ENCODE measurements at regions not wholly inside any gene's neighbourhood (a gene's known extent, or its start where the extent isn't known, plus 50 kb on each side); places are given as distances from the start of the nearest gene placed in this dataset.
"Not testable (repeated sequence)": the region's sequence is repeated elsewhere in the genome, so short reads cannot be mapped to it uniquely, and the experiment has no call there.

DNA sequence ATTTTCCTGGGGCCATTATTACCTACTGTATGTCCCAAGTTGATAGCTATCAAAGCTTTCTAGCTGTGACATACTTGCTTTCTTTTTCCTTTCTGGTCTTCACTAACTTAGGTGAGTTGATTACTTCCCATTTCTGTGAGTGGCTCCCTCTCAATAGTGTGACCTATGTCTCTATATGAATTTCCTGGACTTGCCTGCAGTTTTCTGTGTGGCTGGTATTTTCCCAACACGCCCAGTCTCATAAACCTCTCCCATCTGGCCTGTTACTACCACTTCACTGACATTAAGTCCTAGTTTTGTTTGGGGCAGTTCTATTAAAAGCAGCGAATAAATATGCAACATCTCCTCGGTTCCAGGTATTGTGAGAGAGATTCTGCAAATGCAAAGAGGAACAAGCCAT, 671.2 kb downstream of the SI start:
- TF ChIP-seq, protein P1, sequence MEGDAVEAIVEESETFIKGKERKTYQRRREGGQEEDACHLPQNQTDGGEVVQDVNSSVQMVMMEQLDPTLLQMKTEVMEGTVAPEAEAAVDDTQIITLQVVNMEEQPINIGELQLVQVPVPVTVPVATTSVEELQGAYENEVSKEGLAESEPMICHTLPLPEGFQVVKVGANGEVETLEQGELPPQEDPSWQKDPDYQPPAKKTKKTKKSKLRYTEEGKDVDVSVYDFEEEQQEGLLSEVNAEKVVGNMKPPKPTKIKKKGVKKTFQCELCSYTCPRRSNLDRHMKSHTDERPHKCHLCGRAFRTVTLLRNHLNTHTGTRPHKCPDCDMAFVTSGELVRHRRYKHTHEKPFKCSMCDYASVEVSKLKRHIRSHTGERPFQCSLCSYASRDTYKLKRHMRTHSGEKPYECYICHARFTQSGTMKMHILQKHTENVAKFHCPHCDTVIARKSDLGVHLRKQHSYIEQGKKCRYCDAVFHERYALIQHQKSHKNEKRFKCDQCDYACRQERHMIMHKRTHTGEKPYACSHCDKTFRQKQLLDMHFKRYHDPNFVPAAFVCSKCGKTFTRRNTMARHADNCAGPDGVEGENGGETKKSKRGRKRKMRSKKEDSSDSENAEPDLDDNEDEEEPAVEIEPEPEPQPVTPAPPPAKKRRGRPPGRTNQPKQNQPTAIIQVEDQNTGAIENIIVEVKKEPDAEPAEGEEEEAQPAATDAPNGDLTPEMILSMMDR (IDR thresholded peaks at IDR 0.05; ENCODE audit: low read depth, low read length) = no peak
- DNase-seq (ENCODE audit: extremely low read depth, low read depth) = no peak

DNA sequence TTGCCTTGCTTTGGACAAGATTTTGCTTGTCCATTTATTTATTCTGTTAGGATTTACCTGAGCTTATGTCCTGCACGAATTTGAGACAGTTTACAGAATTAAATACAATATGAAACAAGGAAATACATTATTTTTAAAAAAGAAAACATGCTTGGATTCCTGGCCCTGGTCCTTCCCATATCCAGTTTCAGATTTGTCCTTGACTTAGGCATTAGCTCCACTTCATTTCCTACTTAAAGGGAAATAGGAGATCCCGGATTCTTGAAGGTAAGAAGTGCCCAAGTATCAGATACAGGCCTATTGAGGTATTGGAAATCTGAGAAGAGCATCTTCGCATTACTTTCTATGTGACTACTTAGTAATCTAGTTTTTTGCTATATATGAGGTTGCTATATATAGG, 672.0 kb downstream of the SI start:
- DNase-seq (ENCODE audit: extremely low read depth, low read depth) = no peak
- TF ChIP-seq, protein P1 (IDR thresholded peaks at IDR 0.05; ENCODE audit: low read depth, low read length) = no peak

DNA sequence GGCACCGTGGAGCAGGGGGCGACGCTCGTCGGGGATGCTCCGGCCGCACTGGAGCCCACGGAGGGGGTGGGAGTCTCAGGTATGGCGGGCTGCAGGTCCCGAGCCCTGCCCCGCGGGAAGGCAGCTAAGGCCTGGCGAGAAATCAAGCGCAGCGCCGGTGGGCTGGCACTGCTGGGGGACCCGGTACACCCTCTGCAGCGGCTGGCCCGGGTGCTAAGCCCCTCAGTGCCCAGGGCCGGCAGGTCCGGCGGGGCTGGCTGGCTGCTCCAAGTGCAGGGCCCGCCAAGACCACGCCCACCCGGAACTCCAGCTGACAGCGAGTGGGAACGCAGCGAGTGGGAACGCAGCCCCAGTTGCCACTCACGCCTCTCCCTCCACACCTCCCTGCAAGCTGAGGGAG, 676.4 kb downstream of the SI start:
- TF ChIP-seq, protein P1 (IDR thresholded peaks at IDR 0.05; ENCODE audit: low read depth, low read length) = no peak
- no peak for DNase-seq (ENCODE audit: extremely low read depth, low read depth)

- DNase-seq (ENCODE audit: extremely low read depth, low read depth) = not testable (repeated sequence)
These were observed 676.9 kb downstream of the SI start for GRCh38 chr3:164401440-164401839.

- TF ChIP-seq, protein P1 (IDR thresholded peaks at IDR 0.05; ENCODE audit: low read depth, low read length) = no peak
- no peak for DNase-seq (ENCODE audit: extremely low read depth, low read depth)
These were observed 680.8 kb downstream of the SI start for GRCh38 chr3:164397462-164397861.

DNA sequence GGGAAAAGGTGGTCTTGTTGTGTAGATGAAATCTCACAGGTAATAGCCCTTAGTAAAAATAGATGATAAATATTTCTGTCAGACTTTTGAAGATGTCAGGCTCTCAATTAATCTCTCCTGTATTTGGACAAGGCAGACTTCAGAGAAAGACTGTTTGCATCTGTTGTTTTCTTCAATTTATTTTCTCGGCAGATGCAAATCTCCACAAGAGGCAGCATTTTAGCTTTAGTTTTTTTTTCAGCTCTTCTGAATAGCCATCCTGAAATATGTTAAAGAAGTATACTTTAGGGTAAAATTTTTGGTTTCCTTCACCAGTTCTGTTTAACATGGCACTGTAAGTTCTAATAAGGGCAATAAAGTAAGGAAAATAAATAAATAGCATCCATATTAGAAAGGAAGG, 685.1 kb downstream of the SI start:
- no peak for DNase-seq (ENCODE audit: extremely low read depth, low read depth)
- TF ChIP-seq, protein P1 (IDR thresholded peaks at IDR 0.05; ENCODE audit: low read depth, low read length) = no peak

GRCh38 chr3:164390046-164390445, 688.2 kb downstream of the SI start:
- TF ChIP-seq, protein P1 (IDR thresholded peaks at IDR 0.05; ENCODE audit: low read depth, low read length) = no peak
- DNase-seq (ENCODE audit: extremely low read depth, low read depth) = no peak

- TF ChIP-seq, protein P1 (IDR thresholded peaks at IDR 0.05; ENCODE audit: low read depth, low read length) = no peak
- DNase-seq (ENCODE audit: extremely low read depth, low read depth) = no peak
These were observed 691.1 kb downstream of the SI start for GRCh38 chr3:164387236-164387635.

Measured in AG09319 (cell line).